H1 (cell line): ENCODE measurements at regions not wholly inside any gene's neighbourhood (a gene's known extent, or its start where the extent isn't known, plus 50 kb on each side); places are given as distances from the start of the nearest gene placed in this dataset.
A peak's percentile ranks its signal among the peaks of the same experiment; 100 is the strongest.

ENCODE experiments used
- CTCF ChIA-PET: fragments of 300-600 bp; sonication (Branson Sonifier 250); formaldehyde crosslinking; loops from one replicate; lab custom pipeline; 2021; ENCODE audit not compliant: partially characterized antibody; lab: Charles Lee
- POLR2A ChIA-PET: fragments of 300-600 bp; sonication (Branson Sonifier 250); formaldehyde crosslinking; loops from one replicate; lab custom pipeline; 2021; ENCODE audit warnings: inconsistent platforms; ENCODE audit not compliant: partially characterized antibody; lab: Charles Lee
- DNase-seq, 2 experiments: peaks; one replicate each; pipeline versions ENCODE4 v3.0.0 to v3.0.0-alpha.2; 2010 to 2022; ENCODE audit warnings: low spot score in 2 of 2, low read depth in 1 of 2, mixed read lengths in 1 of 2
- FAIRE-seq: peaks from 2 replicates; lab custom pipeline; 2011; peaks lifted over from hg19 to GRCh38; lab: Jason Lieb, UNC
- H2AFZ ChIP-seq: 2 replicates; pipeline ENCODE4 v1.8.1; 2012; ENCODE audit warnings: low read length, inconsistent platforms
- H2AK5ac ChIP-seq: 2 replicates; pipeline ENCODE4 v1.6.1; 2013; ENCODE audit warnings: low read depth, low read length
- H2BK120ac ChIP-seq: replicated peaks from 2 replicates; pipeline ENCODE3; 2013; ENCODE audit warnings: low read depth, low read length, inconsistent platforms
- H2BK12ac ChIP-seq: 2 replicates; pipeline ENCODE4 v1.6.1; 2013; ENCODE audit warnings: low read depth, low read length
- H2BK15ac ChIP-seq: 2 replicates; pipeline ENCODE4 v1.6.1; 2013; ENCODE audit warnings: low read length
- H2BK20ac ChIP-seq: 2 replicates; pipeline ENCODE4 v1.6.1; 2013; ENCODE audit warnings: low read length
- H2BK5ac ChIP-seq: 2 replicates; pipeline ENCODE4 v1.6.1; 2013; ENCODE audit warnings: low read depth, low read length
- H3K14ac ChIP-seq: 2 replicates; pipeline ENCODE4 v1.6.1; 2013; ENCODE audit warnings: inconsistent platforms; ENCODE audit not compliant: insufficient read length
- H3K18ac ChIP-seq: 2 replicates; pipeline ENCODE4 v1.6.1; 2013; ENCODE audit warnings: low read length; ENCODE audit errors: extremely low read depth
- H3K23ac ChIP-seq: 2 replicates; pipeline ENCODE4 v1.6.1; 2013; ENCODE audit warnings: inconsistent platforms; ENCODE audit not compliant: insufficient read length
- H3K23me2 ChIP-seq: 2 replicates; pipeline ENCODE4 v1.6.1; 2013; ENCODE audit warnings: low read depth, low read length
- H3K27ac ChIP-seq: 2 replicates; pipeline ENCODE4 v1.6.1; 2011; ENCODE audit warnings: low read depth, low read length, inconsistent platforms
- H3K27me3 ChIP-seq, 4 experiments: replicated peaks in 1 of 4; 1 replicate in 1 of 4; 2 replicates in 3 of 4; pipeline versions ENCODE4 v1.6.1 to v1.8.1; 2011 to 2013; ENCODE audit warnings: low read length in 3 of 4, mild to moderate bottlenecking in 3 of 4, inconsistent platforms in 2 of 4, mixed read lengths in 2 of 4, moderate library complexity in 1 of 4; ENCODE audit not compliant: control insufficient read depth in 3 of 4, insufficient read depth in 3 of 4; ENCODE audit errors: extremely low read depth in 1 of 4
- H3K36me3 ChIP-seq, 4 experiments: 2 replicates each; pipeline versions ENCODE4 v1.6.1 to v1.8.1; 2011 to 2013; ENCODE audit warnings: mild to moderate bottlenecking in 4 of 4, low read length in 3 of 4, moderate library complexity in 2 of 4, control low read depth in 1 of 4, inconsistent platforms in 1 of 4; ENCODE audit not compliant: insufficient read depth in 4 of 4, control insufficient read depth in 2 of 4
- H3K4ac ChIP-seq: replicated peaks from 2 replicates; pipeline ENCODE3; 2013; ENCODE audit warnings: low read length, low read depth, mixed read lengths, inconsistent platforms; ENCODE audit not compliant: insufficient read length
- H3K4me1 ChIP-seq, 4 experiments: replicated peaks in 1 of 4; 1 replicate in 1 of 4; 2 replicates in 3 of 4; pipeline versions ENCODE4 v1.6.1 to v1.8.1; 2011 to 2013; ENCODE audit warnings: low read length in 3 of 4, inconsistent platforms in 2 of 4, mixed read lengths in 1 of 4; ENCODE audit not compliant: insufficient read depth in 4 of 4, control insufficient read depth in 3 of 4
- H3K4me2 ChIP-seq, 2 experiments: 2 replicates each; pipeline versions ENCODE4 v1.6.1 to v1.8.1; 2011 to 2013; ENCODE audit warnings: low read depth in 2 of 2, low read length in 2 of 2, control low read depth in 1 of 2, inconsistent platforms in 1 of 2, mild to moderate bottlenecking in 1 of 2; ENCODE audit not compliant: insufficient read depth in 1 of 2
- H3K4me3 ChIP-seq, 4 experiments: fragments of 200-600, 300-600 bp in 1 of 4; sonication (generic), shearing (Covaris generic), sonication (Bioruptor Twin) in 1 of 4; 2 replicates each; pipeline versions ENCODE4 v1.5.1 to v1.8.1; 2011 to 2016; ENCODE audit warnings: low read length in 4 of 4, low read depth in 3 of 4, control low read depth in 2 of 4, inconsistent platforms in 2 of 4, mild to moderate bottlenecking in 2 of 4, mixed read lengths in 1 of 4, moderate library complexity in 1 of 4; ENCODE audit not compliant: insufficient read depth in 2 of 4; ENCODE audit errors: extremely low read depth in 1 of 4
- H3K56ac ChIP-seq: replicated peaks from 2 replicates; pipeline ENCODE3; 2013; ENCODE audit warnings: low read depth, mild to moderate bottlenecking, mixed read lengths, low read length, inconsistent platforms; ENCODE audit not compliant: insufficient read length
- H3K79me1 ChIP-seq: 2 replicates; pipeline ENCODE4 v1.6.1; 2013; ENCODE audit warnings: low read depth, low read length, control low read depth
- H3K79me2 ChIP-seq, 2 experiments: 2 replicates each; pipeline versions ENCODE4 v1.6.1 to v1.8.1; 2012 to 2013; ENCODE audit warnings: low read length in 2 of 2, mild to moderate bottlenecking in 2 of 2, inconsistent platforms in 1 of 2; ENCODE audit not compliant: insufficient read depth in 2 of 2, control insufficient read depth in 1 of 2
- H3K9ac ChIP-seq, 4 experiments: replicated peaks in 1 of 4; 1 replicate in 1 of 4; 2 replicates in 3 of 4; pipeline versions ENCODE4 v1.6.1 to v1.8.1; 2011 to 2013; ENCODE audit warnings: low read depth in 3 of 4, low read length in 3 of 4, control low read depth in 2 of 4, mild to moderate bottlenecking in 2 of 4, moderate library complexity in 2 of 4, inconsistent platforms in 1 of 4; ENCODE audit errors: extremely low read depth in 1 of 4
- H3K9me3 ChIP-seq, 2 experiments: 2 replicates each; pipeline versions ENCODE4 v1.6.1 to v1.8.1; 2012 to 2013; ENCODE audit warnings: mild to moderate bottlenecking in 2 of 2, moderate library complexity in 2 of 2, control low read depth in 1 of 2, inconsistent platforms in 1 of 2, low read depth in 1 of 2, low read length in 1 of 2, mixed read lengths in 1 of 2; ENCODE audit not compliant: insufficient read depth in 2 of 2
- H4K20me1 ChIP-seq, 2 experiments: replicated peaks in 1 of 2; 2 replicates each; pipeline versions ENCODE3 to v1.8.1; 2011 to 2013; ENCODE audit warnings: inconsistent platforms in 2 of 2, low read length in 2 of 2, mild to moderate bottlenecking in 1 of 2; ENCODE audit not compliant: insufficient read depth in 2 of 2, control insufficient read depth in 1 of 2
- H4K5ac ChIP-seq: 2 replicates; pipeline ENCODE4 v1.6.1; 2013; ENCODE audit warnings: low read length, low read depth, mixed read lengths, inconsistent platforms; ENCODE audit not compliant: insufficient read length
- H4K8ac ChIP-seq: 2 replicates; pipeline ENCODE4 v1.8.0; 2013; ENCODE audit warnings: mild to moderate bottlenecking, moderate library complexity, low read length, inconsistent platforms; ENCODE audit not compliant: insufficient read depth; ENCODE audit errors: extremely low read depth
- H4K91ac ChIP-seq: replicated peaks from 2 replicates; pipeline ENCODE3; 2013; ENCODE audit warnings: low read length, mixed read lengths, inconsistent platforms; ENCODE audit not compliant: insufficient read length
- CREB1 ChIP-seq: IDR thresholded peaks from 2 replicates; pipeline ENCODE4 v1.6.1; 2012; ENCODE audit warnings: inconsistent platforms
- CTCF ChIP-seq, 3 experiments: IDR thresholded peaks; 1 replicate in 2 of 3; 2 replicates in 1 of 3; pipeline versions ENCODE4 v1.5.1 to v1.6.1; 2011; ENCODE audit warnings: low read length in 3 of 3, mild to moderate bottlenecking in 3 of 3, inconsistent platforms in 2 of 3, low read depth in 1 of 3, moderate library complexity in 1 of 3; ENCODE audit not compliant: insufficient read depth in 1 of 3; ENCODE audit errors: control extremely low read depth in 1 of 3
- EP300 ChIP-seq, 2 experiments: IDR thresholded peaks; 1 replicate in 1 of 2; 2 replicates in 1 of 2; pipeline ENCODE4 v1.6.1; 2011 to 2012; ENCODE audit warnings: low read depth in 2 of 2, low read length in 2 of 2, mild to moderate bottlenecking in 2 of 2, borderline replicate concordance in 1 of 2, inconsistent platforms in 1 of 2, moderate library complexity in 1 of 2
- JUN ChIP-seq: IDR thresholded peaks from 2 replicates; pipeline ENCODE4 v1.6.1; 2011; ENCODE audit warnings: low read depth, mild to moderate bottlenecking, improper control_type of control experiment, low read length
- JUND ChIP-seq: IDR thresholded peaks from 2 replicates; pipeline ENCODE4 v1.6.1; 2011; ENCODE audit warnings: mild to moderate bottlenecking, improper control_type of control experiment, low read length
- KDM1A ChIP-seq: fragments of 200-600, 300-600 bp; sonication (generic); IDR thresholded peaks from 2 replicates; pipeline ENCODE4 v1.7.1; 2016; ENCODE audit warnings: mild to moderate bottlenecking, low read length, borderline replicate concordance
- PHF8 ChIP-seq: fragments of 200-600 bp; sonication (generic); conservative IDR thresholded peaks from 2 replicates; pipeline ENCODE4 v1.7.1; 2012; ENCODE audit warnings: low read depth, mild to moderate bottlenecking, inconsistent platforms, low read length, moderate library complexity
- RXRA ChIP-seq: IDR thresholded peaks from 2 replicates; pipeline ENCODE4 v1.6.1; 2011; ENCODE audit warnings: low read depth, mild to moderate bottlenecking, low read length, moderate library complexity; ENCODE audit not compliant: insufficient read depth
- WGBS, 2 experiments: shearing (Covaris generic) in 1 of 2; methylation state at CpG; one replicate each; pipeline versions ENCODE4 v1.1.6 to v1.1.7; 2013 to 2015; ENCODE audit warnings: low lambda C conversion rate in 2 of 2, mixed read lengths in 2 of 2, inconsistent platforms in 1 of 2, low coverage in 1 of 2, missing lambda C conversion rate in 1 of 2; ENCODE audit not compliant: insufficient replicate concordance in 2 of 2, insufficient coverage in 1 of 2, insufficient read length in 1 of 2; ENCODE audit errors: extremely low coverage in 1 of 2, missing lambda C conversion rate in 1 of 2; 5-methylcytosine and 5-hydroxymethylcytosine counted together

DNA sequence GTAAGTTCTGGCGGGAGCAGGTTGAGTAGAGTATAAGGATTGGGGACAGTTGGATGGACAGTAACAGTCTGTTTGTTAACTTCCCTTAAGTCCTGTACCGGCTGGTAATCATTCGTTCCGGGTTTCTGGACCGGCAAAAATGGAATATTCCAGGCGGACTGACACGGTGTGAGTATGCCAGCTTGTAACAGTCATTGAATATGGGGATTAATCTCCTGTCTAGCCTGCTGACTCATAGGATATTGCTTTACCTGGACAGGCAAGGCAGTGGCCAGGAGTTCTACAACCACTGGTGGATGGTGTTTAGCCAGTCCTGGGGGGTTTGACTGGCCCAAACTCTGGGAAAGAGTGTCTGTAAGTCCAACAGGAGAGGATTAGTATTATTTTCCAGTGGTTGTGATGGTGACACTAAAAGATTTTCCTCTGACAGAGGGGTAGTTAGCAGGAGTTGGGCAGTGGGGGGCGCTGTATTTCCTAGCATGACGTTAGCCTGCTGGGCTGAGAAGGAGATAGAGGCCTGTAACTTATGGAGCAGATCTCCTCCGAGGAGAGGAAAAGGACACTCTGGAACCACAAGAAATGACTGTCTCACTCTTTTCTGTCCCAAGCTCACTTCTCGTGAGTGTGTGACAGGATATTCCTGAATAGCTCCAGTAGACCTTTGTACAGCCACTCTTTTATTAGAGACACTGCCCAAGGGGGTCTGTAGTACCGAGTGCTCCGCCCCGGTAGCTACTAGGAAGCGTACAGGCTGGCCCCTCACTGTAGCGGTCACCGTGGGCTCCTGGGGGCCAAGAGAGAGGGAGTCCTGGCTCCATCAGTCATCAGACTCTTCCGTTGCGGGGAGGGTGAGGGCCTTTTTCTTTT, 152.2 kb downstream of the TRIM27 start:
- Histone ChIP-seq H2BK5ac (no peak overlapping the region), H3K14ac (no peak overlapping the region), H3K4me2 (peak overlapping the region; percentile 77), H2AFZ (no peak overlapping the region), H3K79me1 (no peaks in the 10 kb centered on the region), H2BK15ac (no peak overlapping the region), H3K27ac (no peak overlapping the region), H3K4ac (no peak overlapping the region), H2BK20ac (no peak overlapping the region), H2BK12ac (0 out of 2 replicates have a peak overlapping the region, but pooled peaks have one; percentile 60), H3K27me3 (peaks cover 83 to 95% (median 91%) of the 10 kb centered on the region in 4 experiments), H3K36me3 (no peaks in the 10 kb centered on the region), H2BK120ac (no peak overlapping the region), H3K4me1 (peaks cover 10 to 42% (median 33%) of the 10 kb centered on the region in 4 experiments), H4K20me1 (peaks cover 13 to 16% of the 10 kb centered on the region in 2 experiments), H2AK5ac (no peak overlapping the region), H3K23me2 (peaks cover 7% of the 10 kb centered on the region), H4K91ac (no peak overlapping the region), H3K18ac (no peak overlapping the region), H3K9ac (no peak overlapping the region), H3K79me2 (no peaks in the 10 kb centered on the region), H4K8ac (no peak overlapping the region), H3K23ac (no peak overlapping the region), H3K9me3 (no peaks in the 10 kb centered on the region), H4K5ac (no peak overlapping the region), H3K56ac (no peak overlapping the region), H3K4me3 (peak overlapping the region in 1 of 4 experiments; percentile 58; a peak in 2 of 8 replicates)
- WGBS, 2 experiments = 9% methylated on average over 19 of the region's 19 CpGs; no CpG with 5 or more reads in 1 of the 2 experiments
- no peak for FAIRE-seq
- ChIA-PET POLR2A (interaction anchor here (0.6 to 2.6 kb wide), 5 partner anchors 11 to 29 kb away, joined by 3 to 10 read pairs (median 3); no protein-coding TSS in a partner anchor), CTCF (interaction anchor here (0.7 to 4.3 kb wide), 30 partner anchors 9 to 229 kb away, joined by 3 to 26 read pairs (median 4); no protein-coding TSS in a partner anchor)
- DNase-seq = peak in 1 of 2 experiments; percentile 89
- TF ChIP-seq CTCF (IDR thresholded peaks at IDR 0.05; ENCODE audit: control extremely low read depth in 1 of 3, insufficient read depth in 1 of 3, low read depth in 1 of 3, low read length in 3 of 3) (peak; percentile 55 to 76 (median 62)), JUND (peak; percentile 62; the same call in 1 of the 2 replicates), EP300 (IDR thresholded peaks at IDR 0.05; ENCODE audit: borderline replicate concordance in 1 of 2, low read depth in 2 of 2, low read length in 2 of 2) (no peak), CREB1 (peak; percentile 77), KDM1A (no peak), RXRA (no peak), JUN (no peak), PHF8 (no peak)
